SHP77 (cell line): ENCODE measurements at regions not wholly inside any gene's neighbourhood (a gene's known extent, or its start where the extent isn't known, plus 50 kb on each side); places are given as distances from the start of the nearest gene placed in this dataset.

Source experiments
- DNase-seq, 2 experiments: peaks; one replicate each; lab custom pipeline; 2025; lab: John Stamatoyannopoulos, UW

DNA sequence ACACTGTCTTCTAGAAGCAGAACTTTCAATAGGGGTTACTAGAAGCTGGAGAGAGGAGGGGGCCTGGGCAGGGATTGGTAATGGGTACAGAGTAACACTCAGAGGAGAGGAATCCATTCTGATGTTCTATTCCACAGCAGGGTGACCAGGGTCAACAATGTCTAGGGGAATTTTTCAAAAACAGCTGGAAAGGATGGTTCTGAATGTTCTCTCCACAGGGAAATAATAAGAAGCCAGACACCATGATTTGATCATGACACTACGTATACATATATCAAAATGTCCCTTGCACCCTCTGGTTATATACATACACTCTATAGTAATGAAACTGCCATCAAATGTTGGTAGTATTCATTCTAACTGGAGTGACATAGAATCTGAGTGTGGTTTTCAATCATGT, 111.2 kb upstream of the TOP3B start:
- no peak for DNase-seq

DNA sequence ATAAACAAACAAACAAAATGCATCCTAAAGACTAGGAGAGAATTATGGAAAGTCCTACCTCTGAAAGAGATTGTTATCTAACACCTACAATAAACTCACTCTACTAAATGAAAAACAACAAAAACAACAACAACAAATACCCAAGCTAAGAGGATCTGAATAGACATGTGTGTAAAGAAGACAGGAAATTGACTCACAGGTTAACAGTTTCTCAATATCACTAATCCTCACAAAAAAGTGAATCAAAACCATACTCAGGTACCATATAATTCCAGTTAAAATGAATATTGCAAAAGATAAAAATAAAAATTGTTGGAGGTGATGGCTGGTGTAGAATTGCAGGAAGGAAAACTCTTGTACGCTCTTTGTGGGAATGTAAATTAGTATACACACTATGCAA, 110.4 kb upstream of the TOP3B start:
- no peak for DNase-seq

DNA sequence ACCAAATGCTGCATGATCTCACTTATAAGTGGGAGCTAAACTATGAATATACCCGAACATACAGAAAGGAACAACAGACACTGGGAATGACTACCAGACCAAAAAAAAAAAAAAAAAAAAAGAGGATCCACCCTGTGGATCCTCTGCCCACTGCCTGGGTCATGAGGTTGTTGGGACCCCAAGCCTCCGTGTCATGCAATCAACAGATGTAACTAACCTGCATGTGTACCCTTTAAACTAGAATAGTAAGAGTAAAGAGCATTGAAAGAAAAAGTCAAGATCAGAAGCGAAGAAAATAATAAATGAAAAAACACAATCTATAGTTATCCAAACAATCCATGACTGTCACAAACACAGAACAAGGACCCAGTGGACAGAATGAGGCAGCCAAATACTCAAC, 109.5 kb upstream of the TOP3B start:
- no peak for DNase-seq

DNA sequence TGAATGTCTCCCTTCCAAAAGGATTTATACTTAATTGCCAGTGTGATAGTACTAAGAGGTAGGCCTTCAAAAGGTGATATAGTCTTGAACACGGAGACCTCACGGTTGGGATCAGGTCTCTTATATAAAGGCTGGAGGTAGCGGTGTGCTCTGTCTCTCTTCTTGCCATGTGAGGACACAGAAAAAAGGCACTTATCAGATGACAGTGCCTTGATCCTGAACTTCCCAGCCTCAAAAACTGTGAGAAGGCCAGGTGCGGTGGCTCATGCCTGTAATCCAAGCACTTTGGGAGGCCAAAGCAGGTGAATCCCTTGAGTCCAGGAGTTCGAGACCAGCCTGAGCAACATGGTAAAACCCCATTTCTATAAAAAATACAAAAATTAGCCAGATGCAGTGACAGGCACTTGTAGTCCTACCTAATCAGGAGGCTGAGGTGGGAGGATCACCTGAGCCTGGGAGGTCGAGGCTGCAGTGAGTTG, 108.9 kb upstream of the TOP3B start:
- no peak for DNase-seq

DNA sequence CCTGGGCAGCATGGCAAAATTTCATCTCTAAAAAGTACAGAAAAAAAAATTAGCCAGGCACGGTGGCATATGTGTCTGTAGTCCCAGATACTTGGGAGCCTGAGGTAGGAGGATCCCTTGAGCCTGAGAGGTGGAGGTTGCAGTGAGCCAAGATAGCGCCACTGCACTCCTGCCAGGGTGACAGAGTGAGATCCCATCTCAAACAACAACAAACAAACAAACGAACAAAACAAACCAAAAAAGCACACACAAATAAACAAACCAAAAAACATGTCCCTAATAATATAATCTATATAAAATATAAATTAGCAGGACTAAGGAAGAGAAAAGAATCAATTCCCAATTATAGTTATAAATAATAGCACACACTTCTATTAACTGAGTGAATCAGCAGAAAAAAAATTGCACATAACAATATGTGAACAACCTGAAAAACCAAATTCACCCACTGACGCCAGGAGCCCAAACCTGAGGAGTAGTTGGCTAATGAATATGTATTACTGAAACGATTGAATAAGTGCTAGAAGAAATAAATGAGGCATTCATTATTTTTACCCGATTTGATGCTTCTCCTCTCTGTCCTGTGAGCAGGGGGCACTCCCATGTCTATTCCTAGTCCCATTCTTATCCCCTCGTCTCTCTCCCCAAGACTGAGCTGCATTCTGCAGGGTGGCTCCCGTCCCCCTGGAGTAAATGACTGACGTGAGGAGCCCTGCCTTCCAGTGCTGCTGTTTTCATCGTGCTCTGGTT, 108.2 kb upstream of the TOP3B start:
- no peak for DNase-seq

DNA sequence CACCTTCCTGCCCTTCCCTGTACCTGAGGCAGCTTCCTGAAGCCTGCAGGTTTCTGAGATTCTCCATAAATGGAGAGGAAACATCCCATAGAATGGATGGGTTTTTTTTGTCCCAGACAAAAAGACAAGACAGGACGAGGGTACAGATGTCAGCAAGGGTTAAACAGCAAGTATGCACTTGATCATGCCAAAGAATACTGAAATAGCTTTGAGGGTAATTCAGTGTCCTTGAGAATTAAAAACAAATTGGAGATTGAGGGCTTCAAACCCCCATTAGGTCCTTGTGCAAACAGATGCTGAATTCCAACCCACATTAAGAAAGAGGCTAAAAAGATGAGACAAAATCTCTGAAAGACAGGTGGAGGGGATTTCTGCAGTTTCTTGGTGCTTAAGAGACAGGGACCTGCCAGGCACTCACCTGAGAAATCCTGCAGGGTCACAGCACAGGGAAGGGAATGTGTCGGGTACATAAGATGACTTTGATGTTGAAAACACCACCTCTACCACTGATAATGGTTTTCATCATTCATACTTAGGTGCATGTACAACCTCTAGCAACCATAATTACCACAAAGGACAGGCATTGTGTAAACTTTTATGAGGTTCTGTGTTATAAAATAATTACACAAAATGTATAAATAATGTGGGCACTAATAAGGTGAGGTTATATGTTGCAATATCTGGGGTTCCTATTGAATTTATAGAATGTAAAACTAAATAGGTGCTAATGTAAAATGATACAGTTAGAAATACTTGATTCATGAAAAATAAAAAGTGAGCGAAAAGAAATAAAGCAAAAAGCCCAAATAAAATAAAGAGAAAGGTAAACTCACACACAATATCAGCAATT, 107.1 kb upstream of the TOP3B start:
- no peak for DNase-seq

DNA sequence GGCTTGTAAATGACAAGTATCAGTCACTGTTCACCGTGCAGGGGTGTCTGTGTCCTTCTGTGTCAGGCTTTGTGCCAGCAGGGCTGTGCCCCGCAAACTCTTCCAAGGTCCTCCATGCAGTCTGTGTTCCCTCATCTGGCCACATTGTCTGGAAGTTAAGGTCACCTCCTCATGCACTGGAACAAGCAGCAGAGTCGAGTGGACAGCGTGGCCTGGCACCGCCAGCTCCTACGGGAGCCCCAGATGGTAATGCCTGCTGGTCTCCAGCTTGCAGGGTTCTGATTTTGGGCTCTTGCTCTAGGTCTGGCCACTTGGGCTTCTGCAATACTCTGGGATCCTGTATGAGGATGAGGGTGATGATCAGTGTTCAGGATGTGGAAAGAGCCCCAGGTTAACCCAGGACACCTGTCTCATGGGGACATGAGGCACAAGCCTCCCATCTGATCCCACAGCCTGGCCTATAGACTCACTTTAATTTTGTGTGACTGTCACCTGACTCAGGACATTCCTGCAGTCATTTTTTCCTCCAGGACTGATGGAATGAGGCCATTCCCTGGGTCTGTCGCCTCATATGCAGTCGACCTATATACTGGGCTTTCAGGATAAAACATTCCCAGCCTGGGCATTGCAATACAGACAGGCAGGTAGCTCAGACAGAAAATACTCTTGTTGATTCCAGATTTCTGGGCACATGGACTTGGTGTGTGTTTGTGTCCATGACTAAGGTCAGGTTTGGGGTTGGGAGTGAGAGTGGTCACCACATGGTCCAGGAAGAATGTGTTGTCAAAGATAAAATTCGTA, 106.3 kb upstream of the TOP3B start:
- DNase-seq = no peak

DNA sequence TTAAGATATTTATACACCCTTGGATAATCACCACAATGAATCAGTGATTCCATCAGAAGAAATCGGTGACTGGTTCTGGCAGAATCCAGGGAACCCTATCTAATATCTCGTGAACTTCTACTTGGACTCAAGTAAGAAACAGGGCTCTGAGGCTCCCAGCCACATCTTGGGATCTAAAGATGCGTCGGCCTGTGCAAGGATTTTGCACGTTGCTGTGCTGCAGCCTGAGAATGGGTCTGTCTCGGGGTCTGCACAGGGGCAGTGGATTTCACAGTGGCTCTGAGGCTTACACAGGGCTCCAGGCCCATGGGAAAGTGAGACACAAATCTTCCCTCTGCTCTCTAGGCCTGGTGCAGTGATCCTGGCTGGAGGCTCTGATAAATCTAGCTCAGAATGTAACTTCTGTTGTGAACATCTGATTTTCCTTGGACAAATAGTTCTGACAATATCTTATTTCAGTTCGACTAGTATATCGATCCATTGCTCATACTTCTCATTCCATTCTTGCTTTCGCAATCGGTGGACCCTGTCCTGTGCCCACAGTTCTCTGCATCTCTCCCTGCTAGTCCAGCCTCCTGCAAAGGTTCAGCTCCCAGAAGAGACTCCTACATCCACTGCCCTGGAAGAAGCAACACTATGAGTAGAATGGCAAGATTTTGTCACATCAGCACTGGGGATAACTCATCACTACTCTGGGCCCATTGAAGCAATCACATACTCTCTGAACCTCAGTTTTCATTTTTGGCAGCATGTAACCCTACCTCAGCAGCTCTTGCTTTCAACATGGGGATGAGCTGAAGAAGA, 105.5 kb upstream of the TOP3B start:
- DNase-seq = no peak

DNA sequence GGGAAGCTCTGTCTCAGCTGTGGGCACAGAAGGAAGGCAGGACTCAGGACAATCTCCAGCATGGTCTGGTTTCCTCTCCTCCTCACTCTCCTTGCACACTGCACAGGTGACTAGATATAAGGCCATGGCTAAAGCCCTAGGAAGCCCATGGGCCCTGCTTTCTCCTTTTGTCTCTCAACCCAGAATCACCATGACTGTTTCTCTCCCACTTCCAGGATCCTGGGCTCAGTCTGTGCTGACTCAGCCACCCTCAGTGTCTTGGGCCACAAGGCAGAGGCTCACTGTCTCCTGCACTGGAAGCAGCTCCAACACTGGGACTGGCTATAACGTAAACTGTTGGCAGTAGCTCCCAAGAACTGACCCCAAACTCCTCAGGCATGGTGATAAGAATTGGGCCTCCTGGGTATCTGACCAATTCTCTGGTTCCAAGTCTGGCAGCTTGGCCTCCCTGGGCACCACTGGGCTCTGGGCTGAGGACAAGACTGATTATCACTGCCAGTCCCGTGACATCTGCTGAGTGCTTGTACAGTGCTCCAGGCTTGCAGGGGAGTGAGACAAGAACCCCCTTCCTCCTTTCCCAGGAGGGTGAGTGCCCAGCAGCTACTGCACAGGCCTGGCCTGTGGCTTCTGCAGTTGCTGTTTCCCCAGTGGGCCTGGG, 104.0 kb upstream of the TOP3B start:
- no peak for DNase-seq

DNA sequence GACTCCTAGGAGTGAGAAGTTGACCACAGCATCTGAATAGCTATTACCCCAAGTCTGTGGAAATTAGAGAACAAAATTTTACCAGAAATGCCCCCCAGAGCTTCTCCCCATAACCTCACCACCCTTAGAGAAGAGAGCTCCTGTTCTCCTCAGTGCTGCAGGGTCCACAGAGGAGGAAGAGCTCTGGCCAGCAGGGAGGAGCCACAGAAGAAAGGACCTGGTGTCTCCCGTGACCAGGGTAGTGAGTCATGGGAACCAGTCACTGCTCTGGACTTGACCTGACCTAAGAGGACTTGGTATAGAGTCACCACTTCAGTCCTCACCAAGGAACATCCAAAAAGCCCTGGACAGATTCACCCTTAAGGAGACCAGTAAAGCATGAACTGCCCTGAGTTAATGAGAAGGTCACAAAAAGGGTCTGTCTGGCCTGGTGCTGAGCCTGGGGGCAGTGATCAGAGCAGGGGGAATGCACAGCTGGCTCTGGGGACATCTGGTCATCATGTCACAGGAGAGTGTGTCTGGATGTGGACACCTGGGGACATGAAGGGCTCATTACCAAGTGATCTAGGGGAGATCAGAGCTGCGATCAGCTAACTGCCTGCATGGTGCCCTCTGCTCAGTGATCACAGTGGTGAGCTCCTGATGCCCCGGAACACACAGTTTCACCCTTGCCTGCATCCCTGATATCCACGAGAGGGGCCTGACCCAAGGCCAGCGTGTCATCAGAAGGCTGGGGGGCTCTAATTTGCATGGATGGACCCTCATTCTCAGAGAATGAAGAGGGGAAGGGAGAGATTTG, 103.3 kb upstream of the TOP3B start:
- no peak for DNase-seq

DNA sequence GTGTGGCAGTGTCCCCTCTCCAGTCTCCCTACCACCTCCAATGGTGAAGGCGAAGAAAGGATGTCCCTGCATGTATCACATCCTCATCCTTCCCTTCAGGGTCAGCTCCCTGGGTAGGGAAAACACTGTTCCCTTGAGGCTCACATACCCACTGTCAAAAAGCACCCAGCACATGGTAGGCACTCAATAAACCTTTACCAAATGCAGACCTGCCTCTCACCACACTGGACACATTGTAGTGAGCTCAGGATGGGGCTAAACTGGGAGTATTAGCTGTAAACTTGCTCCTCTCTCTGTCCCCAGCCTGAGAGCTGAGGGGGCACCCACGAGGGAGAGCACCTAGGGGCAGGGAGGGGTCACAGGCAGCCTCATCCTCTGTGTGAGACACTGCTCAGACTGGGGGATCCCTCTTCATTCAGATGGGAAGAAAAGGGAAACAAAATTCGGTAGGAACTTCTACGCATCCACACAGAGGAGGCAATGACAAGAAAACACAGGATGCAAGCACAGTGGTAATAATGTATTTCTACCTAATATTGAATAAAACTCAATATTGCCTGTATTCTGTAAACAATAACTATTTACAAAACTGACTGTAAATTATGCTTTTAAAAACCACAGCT, 101.6 kb upstream of the TOP3B start:
- no peak for DNase-seq

DNA sequence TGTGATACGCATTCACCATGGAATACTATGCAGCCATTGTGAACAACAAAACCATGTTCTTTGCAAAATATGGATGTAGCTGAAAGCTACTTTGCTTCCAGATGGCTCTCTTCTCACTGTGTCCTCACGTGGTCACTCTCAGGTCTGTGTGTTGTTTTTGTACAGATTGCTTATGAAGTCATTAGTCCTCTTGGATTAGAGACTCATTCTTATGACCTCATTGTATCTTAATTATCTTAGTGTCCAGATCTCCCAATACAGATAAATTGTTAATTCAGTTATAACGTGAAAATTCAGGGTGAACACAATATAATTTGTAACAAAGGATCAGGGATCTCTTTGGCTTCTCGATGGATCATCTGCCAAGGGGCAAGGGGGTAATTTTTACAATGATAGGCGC, 100.4 kb upstream of the TOP3B start:
- no peak for DNase-seq

DNA sequence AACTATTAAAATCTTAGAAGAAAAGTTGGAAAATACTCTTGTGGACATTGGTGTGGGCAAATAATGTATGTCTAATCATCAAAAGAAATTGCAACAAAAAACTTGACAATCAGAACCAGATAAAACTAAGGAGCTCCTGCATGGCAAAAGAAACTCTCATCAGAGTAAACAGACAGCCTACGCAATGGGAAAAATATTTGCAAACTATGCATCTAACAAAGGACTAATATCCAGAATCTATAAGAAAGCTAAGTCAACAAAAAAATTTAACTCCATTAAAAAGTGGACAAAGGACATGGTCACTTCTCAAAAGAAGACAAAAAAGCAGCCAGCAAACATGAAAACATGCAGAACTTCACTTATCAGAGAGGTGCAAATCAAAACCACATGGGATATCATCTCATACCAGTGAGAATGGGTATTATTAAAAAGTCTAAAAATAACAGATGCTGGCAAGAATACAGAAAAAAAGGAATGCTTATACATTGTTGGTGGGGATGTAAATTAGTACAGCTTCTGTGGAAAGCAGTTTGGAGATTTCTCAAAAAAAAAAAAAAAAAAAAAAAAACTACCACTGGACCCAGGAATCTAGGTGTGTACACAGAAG, 99.7 kb upstream of the TOP3B start:
- no peak for DNase-seq

DNA sequence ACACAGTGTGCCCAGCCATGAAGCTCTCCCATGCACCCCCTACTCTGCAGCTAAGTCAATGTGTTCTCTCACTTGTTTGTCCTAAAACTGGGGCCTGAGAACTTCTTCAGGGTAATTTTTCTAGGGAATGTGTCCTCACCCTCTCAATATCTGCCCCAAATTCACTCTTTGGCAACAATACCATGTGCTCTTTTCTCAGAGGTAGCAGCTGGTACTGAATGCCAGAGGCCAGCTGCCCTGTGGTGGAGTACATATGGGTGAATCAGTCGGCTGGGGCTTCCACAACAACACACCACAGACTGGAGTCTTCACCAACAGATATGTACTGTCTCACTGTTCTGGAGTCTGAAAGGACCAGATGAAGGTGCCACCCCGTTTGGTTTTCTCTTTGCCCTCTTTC, 97.7 kb upstream of the TOP3B start:
- DNase-seq = no peak

DNA sequence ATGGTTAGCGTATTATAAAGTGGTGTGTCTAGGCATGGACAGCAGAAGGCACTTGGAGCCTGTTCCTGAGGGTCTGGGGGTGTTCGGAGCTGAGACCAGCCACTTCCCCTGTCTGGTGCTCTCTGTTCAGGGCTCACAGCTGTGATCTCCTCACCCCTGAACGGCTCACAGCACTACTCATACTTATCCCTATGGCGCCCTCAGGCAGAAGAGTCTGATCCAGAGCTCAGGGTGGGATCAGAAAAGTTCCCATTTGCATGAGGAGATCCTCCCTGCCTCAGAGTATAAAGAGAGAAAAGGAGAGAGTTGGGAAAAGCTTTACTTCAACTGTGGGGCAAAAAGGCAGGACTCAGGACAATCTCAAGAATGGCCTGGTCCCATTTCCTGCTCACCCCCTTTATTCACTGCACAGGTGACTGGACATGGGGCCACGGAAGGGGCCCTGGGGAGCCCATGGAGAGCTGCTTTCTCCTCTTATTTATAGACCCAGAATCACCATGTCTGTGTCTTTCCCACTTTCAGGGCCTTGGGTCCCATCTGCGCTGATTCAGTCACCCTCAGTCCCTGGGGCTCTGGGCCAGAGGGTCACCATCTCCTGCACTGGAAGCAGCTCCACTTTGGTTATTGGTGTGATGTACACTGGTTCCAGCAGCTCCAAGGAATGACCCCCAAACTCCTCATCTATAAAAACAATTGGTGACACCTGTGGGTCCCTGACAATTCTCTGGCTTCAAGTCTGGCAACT, 97.0 kb upstream of the TOP3B start:
- DNase-seq = no peak

DNA sequence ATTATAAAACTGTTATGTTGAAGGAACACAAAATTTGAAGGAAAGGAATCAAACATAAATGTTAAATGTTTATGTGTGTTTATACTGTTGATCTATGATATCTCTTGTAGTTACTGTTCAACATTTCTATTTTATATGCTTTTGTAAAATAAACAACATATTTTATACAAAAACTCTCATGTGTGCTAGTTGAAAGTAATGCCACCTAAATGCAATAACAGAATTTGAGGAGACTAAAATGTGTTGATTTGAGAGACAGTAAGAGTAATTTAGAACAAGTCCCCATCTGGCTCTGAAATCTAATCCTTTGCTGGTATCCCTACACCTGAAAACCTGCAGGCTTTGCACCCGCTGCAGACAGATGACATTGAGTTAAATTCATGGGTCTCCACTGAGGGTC, 95.7 kb upstream of the TOP3B start:
- no peak for DNase-seq

DNA sequence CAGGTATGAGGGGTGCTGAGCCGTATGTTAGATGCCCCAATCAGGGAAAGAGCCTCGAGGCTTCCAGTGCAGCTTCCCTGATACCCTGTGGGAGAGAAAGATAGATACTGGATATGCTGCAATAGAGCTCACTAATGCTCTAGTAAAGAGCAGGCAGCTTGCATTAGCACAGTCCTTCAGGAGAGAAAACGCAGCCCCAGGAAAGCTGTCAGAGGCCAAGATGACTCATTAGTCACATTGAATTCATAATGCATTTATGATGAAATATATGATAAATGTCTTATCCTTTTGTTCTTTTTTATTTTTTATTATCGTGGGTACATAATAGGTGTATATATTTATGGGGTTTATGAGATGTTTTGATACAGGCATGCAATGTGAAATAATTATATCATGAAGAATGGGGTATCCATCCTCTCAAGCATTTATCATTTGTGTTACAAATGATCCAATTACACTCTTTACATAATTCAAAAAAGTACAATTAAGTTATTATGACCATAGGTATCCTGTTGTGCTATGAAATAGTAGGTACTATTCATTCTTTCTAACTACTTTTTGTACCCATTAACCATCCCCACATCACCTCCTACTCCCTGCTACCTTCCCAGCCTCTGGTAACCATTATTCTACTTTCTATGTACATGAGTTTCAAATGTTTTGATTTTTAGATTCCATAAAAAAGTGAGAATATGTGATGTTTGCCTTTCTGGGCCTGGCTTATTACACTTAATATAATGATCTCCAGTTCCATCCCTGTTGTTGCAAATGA, 94.5 kb upstream of the TOP3B start:
- no peak for DNase-seq

DNA sequence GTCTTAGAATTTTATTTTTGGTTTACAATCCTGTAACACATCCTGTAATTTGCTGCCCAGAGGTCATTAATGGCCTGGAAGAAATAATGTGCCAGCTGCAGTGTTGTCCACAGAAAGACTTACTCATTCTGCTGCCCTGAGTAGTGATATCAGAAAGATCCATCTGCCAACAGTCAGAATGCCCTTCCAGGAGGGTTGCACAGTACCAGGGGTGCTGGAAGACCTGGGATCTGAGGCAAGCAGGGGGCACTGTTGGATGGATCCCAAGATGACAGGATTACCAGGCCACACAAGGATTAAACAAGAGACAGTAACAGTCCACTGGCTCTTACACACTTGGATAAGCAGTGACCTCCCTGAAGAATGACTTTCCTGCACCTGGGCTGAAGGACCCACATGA, 93.8 kb upstream of the TOP3B start:
- DNase-seq = no peak
